ENCODE measurements at regions not wholly inside any gene's neighbourhood (a gene's known extent, or its start where the extent isn't known, plus 50 kb on each side); places are given as distances from the start of the nearest gene placed in this dataset.

DNA sequence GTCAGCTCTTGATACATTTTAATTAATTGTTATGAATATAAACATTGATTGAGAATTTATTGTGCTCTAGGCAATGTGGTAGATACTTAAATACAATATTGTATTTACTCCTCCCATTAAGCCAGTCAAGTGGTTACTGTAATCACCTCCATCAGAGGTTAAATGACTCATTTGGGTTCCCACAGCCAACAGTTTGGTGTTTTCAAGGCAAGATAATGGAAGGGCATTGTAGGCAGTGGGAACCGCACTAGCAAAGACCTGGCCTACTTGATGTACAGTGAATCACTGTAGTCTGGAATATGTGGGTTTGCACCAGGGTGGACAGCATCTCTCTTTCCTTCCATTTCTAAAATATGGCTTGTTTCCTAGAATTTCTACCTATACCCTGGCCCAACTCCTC lies 127.4 kb downstream of the EDEM1 start:
- Histone ChIP-seq H4K20me1 (replicated peaks; ENCODE audit: control insufficient read depth, extremely low read depth, insufficient read depth, low read length) (no peaks in the 10 kb centered on the region), H3K27me3 (ENCODE audit: control insufficient read depth in 2 of 2, insufficient read depth in 2 of 2, low read length in 2 of 2) (no peaks in the 10 kb centered on the region), H3K4me2 (ENCODE audit: insufficient read depth, low read length) (no peak overlapping the region), H3K4me3 (replicated peaks in 1 of 3; ENCODE audit: insufficient read depth in 1 of 3, low read depth in 1 of 3, low read length in 3 of 3) (no peak overlapping the region), H3K9me1 (replicated peaks; ENCODE audit: control insufficient read depth, extremely low read depth, insufficient read depth, low read length) (no peaks in the 10 kb centered on the region), H3K27ac (ENCODE audit: insufficient read depth, low read depth, low read length) (no peak overlapping the region), H3K79me2 (ENCODE audit: control insufficient read depth, insufficient read depth, low read length) (no peaks in the 10 kb centered on the region), H2AFZ (ENCODE audit: low read depth, low read length) (no peak overlapping the region), H3K9me3 (replicated peaks; ENCODE audit: control insufficient read depth, insufficient read depth, low read length) (no peaks in the 10 kb centered on the region), H3K4me1 (ENCODE audit: control insufficient read depth, extremely low read depth, insufficient read depth, low read length) (no peaks in the 10 kb centered on the region), H3K36me3 (ENCODE audit: control insufficient read depth in 2 of 2, extremely low read depth in 1 of 2, insufficient read depth in 2 of 2, low read length in 2 of 2) (no peaks in the 10 kb centered on the region), H3K9ac (replicated peaks; ENCODE audit: extremely low read depth, insufficient read depth, low read length) (no peak overlapping the region)
- POLR2A ChIA-PET: no interaction called here
- no TSS peak for BruUV-seq (replicated peaks)
- dilution Hi-C loops (cut with MboI; ENCODE audit: extremely low pct_ligation_motif_present, low sequenced_read_pairs): no loop called here
- FAIRE-seq (no peak), DNase-seq (ENCODE audit: low read depth, low spot score) (no peak)
- intact Hi-C loops (cut with micrococcal nuclease): no loop called here
- CTCF ChIA-PET: no interaction called here
- no peak for TF ChIP-seq JUN (IDR thresholded peaks at IDR 0.05; ENCODE audit: borderline replicate concordance, insufficient read depth, insufficient read length, low read depth)
- no peak for TF ChIP-seq EZH2 (IDR thresholded peaks at IDR 0.05; ENCODE audit: borderline replicate concordance, low read depth, low read length, severe bottlenecking)
- no peak for TF ChIP-seq FOS (IDR thresholded peaks at IDR 0.05; ENCODE audit: borderline replicate concordance, insufficient read depth, low read length)
- TF ChIP-seq POLR2A (IDR thresholded peaks at IDR 0.05; ENCODE audit: low read depth, low read length): no peak
- TF ChIP-seq, protein P1, sequence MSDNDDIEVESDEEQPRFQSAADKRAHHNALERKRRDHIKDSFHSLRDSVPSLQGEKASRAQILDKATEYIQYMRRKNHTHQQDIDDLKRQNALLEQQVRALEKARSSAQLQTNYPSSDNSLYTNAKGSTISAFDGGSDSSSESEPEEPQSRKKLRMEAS (IDR thresholded peaks at IDR 0.05; ENCODE audit: insufficient read depth, insufficient read length): no peak
- no peak for TF ChIP-seq GATA2 (IDR thresholded peaks at IDR 0.05; ENCODE audit: insufficient read depth, insufficient read length, low read depth, low read length)
- no peak for TF ChIP-seq POLR2AphosphoS5 (IDR thresholded peaks at IDR 0.05; ENCODE audit: insufficient read depth, low read depth, low read length)
- no peak for TF ChIP-seq MYC (IDR thresholded peaks at IDR 0.05; ENCODE audit: low read depth, low read length)
- TF ChIP-seq, protein P2, sequence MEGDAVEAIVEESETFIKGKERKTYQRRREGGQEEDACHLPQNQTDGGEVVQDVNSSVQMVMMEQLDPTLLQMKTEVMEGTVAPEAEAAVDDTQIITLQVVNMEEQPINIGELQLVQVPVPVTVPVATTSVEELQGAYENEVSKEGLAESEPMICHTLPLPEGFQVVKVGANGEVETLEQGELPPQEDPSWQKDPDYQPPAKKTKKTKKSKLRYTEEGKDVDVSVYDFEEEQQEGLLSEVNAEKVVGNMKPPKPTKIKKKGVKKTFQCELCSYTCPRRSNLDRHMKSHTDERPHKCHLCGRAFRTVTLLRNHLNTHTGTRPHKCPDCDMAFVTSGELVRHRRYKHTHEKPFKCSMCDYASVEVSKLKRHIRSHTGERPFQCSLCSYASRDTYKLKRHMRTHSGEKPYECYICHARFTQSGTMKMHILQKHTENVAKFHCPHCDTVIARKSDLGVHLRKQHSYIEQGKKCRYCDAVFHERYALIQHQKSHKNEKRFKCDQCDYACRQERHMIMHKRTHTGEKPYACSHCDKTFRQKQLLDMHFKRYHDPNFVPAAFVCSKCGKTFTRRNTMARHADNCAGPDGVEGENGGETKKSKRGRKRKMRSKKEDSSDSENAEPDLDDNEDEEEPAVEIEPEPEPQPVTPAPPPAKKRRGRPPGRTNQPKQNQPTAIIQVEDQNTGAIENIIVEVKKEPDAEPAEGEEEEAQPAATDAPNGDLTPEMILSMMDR (IDR thresholded peaks at IDR 0.05; ENCODE audit: extremely low read depth in 1 of 2, insufficient read depth in 1 of 2, low read depth in 1 of 2, low read length in 2 of 2): no peak

Measured in endothelial cell of umbilical vein (primary cell).